HEK293 (cell line): ENCODE measurements at regions not wholly inside any gene's neighbourhood (a gene's known extent, or its start where the extent isn't known, plus 50 kb on each side); places are given as distances from the start of the nearest gene placed in this dataset.
"Not testable (repeated sequence)": the region's sequence is repeated elsewhere in the genome, so short reads cannot be mapped to it uniquely, and the experiment has no call there.

ENCODE experiments used
- CTCF ChIP-seq: fragments of 450-650 bp; formaldehyde crosslinking; IDR thresholded peaks from 2 replicates; pipeline ENCODE4 v1.5.1; 2016; ENCODE audit warnings: missing biosample characterization, missing genetic modification characterization
- MEIS1 ChIP-seq: sonication (generic); formaldehyde crosslinking; IDR thresholded peaks from 2 replicates; pipeline ENCODE4 v1.8.1; 2022; ENCODE audit warnings: missing genetic modification reagents, mild to moderate bottlenecking, borderline replicate concordance
- MYNN ChIP-seq: fragments of 450-650 bp; formaldehyde crosslinking; IDR thresholded peaks from 2 replicates; pipeline ENCODE4 v1.5.1; 2016; ENCODE audit warnings: missing biosample characterization, missing genetic modification characterization, borderline replicate concordance
- OSR2 ChIP-seq: fragments of 450-650 bp; formaldehyde crosslinking; IDR thresholded peaks from 2 replicates; pipeline ENCODE4 v1.5.1; 2016; ENCODE audit warnings: missing biosample characterization, missing genetic modification characterization
- PBX3 ChIP-seq: sonication (generic); formaldehyde crosslinking; IDR thresholded peaks from 2 replicates; pipeline ENCODE4 v1.8.1; 2022; ENCODE audit warnings: mild to moderate bottlenecking, moderate library complexity, missing genetic modification reagents
- PRDM4 ChIP-seq: fragments of 450-650 bp; formaldehyde crosslinking; IDR thresholded peaks from 2 replicates; pipeline ENCODE4 v1.5.1; 2017; ENCODE audit warnings: missing biosample characterization, missing genetic modification characterization
- ZBTB1 ChIP-seq: fragments of 450-650 bp; formaldehyde crosslinking; IDR thresholded peaks from 2 replicates; pipeline ENCODE4 v1.5.1; 2016; ENCODE audit warnings: missing biosample characterization, missing genetic modification characterization
- ZNF133 ChIP-seq: fragments of 450-650 bp; formaldehyde crosslinking; IDR thresholded peaks from 2 replicates; pipeline ENCODE4 v1.5.1; 2016; ENCODE audit warnings: missing biosample characterization, missing genetic modification characterization
- ZNF398 ChIP-seq: fragments of 450-650 bp; formaldehyde crosslinking; IDR thresholded peaks from 2 replicates; pipeline ENCODE4 v1.5.1; 2017; ENCODE audit warnings: missing biosample characterization, missing genetic modification characterization
- ZNF501 ChIP-seq: fragments of 450-650 bp; formaldehyde crosslinking; IDR thresholded peaks from 2 replicates; pipeline ENCODE4 v1.5.1; 2016; ENCODE audit warnings: missing biosample characterization, missing genetic modification characterization
- ZNF521 ChIP-seq: fragments of 450-650 bp; formaldehyde crosslinking; IDR thresholded peaks from 2 replicates; pipeline ENCODE4 v1.5.1; 2017; ENCODE audit warnings: missing biosample characterization, mild to moderate bottlenecking, missing genetic modification characterization
- ZNF530 ChIP-seq: fragments of 450-650 bp; formaldehyde crosslinking; IDR thresholded peaks from 2 replicates; pipeline ENCODE4 v1.5.1; 2016; ENCODE audit warnings: low read depth, missing biosample characterization, missing genetic modification characterization
- ZNF558 ChIP-seq: fragments of 450-650 bp; formaldehyde crosslinking; IDR thresholded peaks from 2 replicates; pipeline ENCODE4 v1.5.1; 2016; ENCODE audit warnings: missing biosample characterization, missing genetic modification characterization
- ZNF747 ChIP-seq: fragments of 450-650 bp; formaldehyde crosslinking; IDR thresholded peaks from 2 replicates; pipeline ENCODE4 v1.5.1; 2016; ENCODE audit warnings: missing biosample characterization, missing genetic modification characterization

GRCh38 chr2:126293962-126294361, 362.0 kb upstream of the GYPC start:
- not testable (repeated sequence) for TF ChIP-seq ZNF521 (tag by site-specific recombination); ZBTB1 (tag by site-specific recombination); ZNF558 (tag by site-specific recombination); OSR2 (tag by site-specific recombination); CTCF; ZNF747; PBX3 (CRISPR knock-in tag); MEIS1 (CRISPR knock-in tag); ZNF530 (tag by site-specific recombination); ZNF501; ZNF133 (tag by site-specific recombination); PRDM4 (tag by site-specific recombination); ZNF398 (tag by site-specific recombination); MYNN (tag by site-specific recombination)
